HEK293T (cell line): ENCODE measurements at regions not wholly inside any gene's neighbourhood (a gene's known extent, or its start where the extent isn't known, plus 50 kb on each side); places are given as distances from the start of the nearest gene placed in this dataset.

ENCODE experiments used
- ARNT ChIP-seq: fragments of 450-650 bp; IDR thresholded peaks from 2 replicates; pipeline ENCODE4 v1.6.1; 2017; ENCODE audit warnings: mild to moderate bottlenecking
- FOXA1 ChIP-seq: fragments of 450-650 bp; IDR thresholded peaks from 2 replicates; pipeline ENCODE4 v1.6.1; 2016; ENCODE audit warnings: mild to moderate bottlenecking

DNA sequence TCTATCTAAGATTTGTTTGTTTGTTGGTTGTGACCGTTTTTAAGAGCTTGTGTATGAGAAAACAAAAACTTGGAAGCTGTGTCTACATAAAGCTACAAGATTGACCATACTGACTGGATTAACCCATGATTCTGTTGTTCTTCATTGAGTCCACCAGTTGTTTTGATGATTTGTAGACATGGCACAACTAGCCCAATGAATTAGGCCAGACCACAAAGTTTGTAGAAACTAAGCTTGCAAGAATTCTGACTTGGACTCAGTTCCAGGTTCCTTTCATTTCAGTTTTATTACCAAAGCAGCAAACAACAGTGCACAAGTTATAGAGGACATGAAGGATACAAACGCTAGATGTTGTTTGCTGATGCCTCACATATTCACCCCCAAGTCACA lies 119.3 kb downstream of the RASGEF1B start:
- TF ChIP-seq FOXA1 (no peak), ARNT (no peak)
